HG02840 (cell line): ENCODE measurements at regions not wholly inside any gene's neighbourhood (a gene's known extent, or its start where the extent isn't known, plus 50 kb on each side); places are given as distances from the start of the nearest gene placed in this dataset.
"Not testable (repeated sequence)": the region's sequence is repeated elsewhere in the genome, so short reads cannot be mapped to it uniquely, and the experiment has no call there.

Experiments used
- ATAC-seq: cut with Tn5 transposase; IDR thresholded peaks from one replicate; pipeline ENCODE4 v1.9.1; 2021; ENCODE audit warnings: mild to moderate bottlenecking, moderate library complexity, moderate number of reproducible peaks; ENCODE audit not compliant: unreplicated experiment, low FRiP score

DNA sequence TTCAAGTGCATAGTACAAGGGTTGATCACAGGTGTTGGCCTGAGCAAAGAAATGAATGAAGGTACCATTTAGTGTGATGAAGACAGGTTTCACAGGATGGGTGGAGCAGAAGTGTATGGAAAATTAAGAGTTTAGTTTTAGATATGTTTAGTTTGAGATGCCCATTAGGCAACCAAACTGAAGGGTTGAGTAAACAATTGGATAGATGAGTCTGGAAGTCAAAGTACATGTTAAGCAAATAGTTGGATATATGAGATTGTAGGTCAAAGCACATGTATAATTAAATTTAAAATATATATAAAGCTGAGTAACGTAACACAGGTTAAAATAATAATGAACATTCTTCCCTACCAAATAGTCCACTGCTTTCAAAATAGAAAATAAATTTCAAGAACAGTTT lies 237.1 kb upstream of the PCSK5 start:
- ATAC-seq, result no peak

DNA sequence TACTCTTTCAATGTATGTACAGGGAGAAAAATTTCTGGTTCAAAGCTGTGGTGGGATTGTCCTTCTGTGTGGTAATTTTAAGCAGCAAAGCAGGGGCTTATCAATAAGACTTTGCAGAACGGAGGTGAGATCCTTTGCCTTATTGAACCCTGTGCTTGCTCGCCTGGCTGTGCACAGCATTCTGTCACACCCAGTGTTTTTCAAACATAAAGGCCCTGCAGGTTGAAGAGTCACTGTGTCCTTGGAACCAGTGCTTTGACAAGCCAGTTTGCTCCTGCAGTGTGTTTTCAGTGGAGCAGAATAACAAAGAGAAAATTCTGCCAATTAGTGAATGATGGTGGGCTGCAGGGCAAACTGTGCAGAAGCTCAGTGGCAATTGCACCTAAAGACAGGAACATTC lies 236.7 kb upstream of the PCSK5 start:
- ATAC-seq, result no peak

DNA sequence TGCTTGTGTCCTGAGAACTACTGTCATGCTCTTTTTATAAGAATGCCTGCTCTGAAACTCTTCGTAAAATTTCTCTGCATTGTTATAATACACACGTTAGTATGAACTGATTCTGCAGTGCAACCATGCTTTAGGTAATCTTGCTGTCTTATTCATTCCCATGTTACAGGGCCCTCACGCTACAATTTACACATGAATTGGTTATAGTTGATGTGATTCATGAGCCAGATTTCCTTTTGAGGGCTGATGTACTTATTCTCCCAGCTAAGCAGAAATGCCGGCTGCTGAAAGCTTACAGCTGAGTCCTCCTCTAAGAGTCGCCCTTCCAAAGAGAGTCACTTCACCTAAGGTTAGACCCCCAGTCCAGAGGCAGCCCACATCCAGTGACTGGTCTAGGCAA lies 233.5 kb upstream of the PCSK5 start:
- no peak for ATAC-seq

DNA sequence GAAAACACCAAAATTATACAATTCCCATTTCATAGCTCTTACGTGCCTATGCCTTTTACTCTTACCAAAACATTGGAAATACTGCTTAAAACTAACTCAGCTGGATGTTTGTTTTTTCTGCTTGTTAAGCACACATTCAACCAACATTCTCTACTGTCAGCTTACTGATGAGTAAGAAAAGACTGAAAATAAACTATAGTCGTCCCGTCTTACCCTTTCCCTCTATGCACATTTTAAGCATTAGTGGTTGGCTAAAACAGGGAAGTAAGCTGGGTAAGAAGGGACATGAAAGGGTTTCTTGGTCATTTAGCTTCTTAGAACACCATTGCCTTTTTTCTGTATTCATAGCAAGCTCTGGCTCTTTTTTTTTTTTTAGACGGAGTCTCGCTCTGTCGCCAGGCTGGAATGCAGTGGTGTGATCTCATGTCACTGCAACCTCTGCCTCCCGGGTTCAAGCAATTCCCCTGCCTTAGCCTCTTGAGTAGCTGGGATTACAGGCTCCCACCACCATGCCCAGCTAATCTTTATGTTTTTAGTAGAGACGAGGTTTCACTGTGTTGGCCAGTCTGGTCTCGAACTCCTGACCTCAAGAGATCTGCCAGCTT lies 232.1 kb upstream of the PCSK5 start:
- ATAC-seq, result no peak

DNA sequence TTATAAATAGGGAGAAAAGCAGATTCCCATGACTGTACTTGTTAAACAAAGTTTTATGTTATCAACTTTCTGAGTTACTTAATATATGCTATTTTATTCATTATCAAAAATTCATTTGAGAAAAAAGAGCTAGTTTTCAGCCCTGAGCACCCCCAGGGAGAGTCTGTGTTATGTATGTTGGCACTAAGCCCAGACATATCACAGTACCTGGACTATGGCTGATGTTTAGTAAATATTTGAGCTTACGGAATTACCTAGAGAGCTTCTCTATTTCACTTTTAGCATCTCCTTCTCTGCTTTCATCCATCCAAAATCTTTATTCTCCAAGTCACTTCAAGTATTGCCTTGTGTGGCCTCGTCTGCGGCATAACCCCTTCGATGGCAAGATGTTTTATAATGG lies 225.9 kb upstream of the PCSK5 start:
- ATAC-seq, result no peak

DNA sequence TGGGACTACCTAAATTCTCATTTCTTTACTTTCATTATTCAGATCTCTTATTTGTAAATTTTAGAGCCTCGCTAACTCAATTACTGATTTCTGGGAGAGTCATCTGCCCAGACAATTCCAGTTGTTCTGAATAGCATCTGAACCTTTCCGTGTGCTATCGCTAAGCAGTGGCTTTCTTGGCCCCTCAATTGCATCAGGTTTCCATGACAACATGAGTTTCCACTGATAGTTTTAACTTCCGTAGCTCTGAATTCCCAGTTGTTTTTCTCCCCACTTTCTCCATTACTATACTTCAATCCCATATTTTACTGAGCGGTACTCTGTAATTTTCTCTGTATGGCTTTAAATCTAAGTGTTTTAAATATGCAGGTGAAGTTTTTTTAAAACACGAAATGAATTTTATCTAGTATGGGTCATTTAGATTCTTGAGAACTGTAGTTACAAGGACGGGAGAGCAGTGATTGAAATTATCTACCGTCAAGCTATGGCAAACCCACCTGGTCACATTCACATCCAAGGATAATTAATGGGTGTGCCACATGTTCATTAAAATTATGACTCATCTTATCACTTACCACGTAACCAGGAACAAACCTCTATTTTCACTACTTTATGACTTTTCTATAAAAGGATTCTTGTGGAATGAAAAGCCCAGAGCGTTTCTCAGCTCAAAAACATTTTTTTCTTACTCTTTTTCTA lies 223.5 kb upstream of the PCSK5 start:
- no peak for ATAC-seq

DNA sequence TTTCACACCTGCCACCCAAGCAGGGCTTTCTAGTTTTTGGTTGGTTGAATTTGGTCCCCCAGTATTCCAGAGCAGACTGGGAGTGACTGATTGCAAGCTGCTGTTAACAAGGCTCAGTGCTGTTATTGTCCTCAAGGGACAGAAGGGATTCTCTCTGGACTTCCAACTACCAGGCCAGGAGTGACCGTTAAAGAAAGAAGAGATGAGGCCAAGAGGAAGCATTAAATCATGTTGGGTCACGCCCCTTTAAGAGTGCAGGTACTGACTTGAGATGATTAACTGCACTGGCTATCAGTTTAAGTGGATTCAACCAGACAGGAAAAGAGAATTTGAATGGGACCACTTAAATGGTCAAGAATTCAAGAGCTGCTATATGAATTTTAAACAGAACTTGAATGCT lies 220.8 kb upstream of the PCSK5 start:
- no peak for ATAC-seq

DNA sequence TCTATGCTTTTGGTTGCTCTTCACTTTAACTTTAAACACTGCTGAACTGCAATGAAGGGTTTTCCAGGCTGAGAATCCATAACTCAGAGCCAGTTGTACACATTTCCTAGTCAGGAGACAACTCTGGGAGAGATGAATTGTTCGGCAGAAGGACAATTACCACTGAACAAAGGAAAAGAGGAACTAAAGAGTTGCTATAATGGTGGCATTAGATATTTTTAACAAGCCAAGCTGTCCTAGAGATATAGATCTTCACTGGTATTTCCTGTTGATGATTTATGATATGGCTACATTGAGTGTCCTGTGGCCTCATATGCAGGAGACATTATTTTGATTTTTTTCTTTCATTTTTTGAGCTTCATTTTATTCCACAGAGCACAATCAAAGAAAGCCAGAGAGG lies 219.1 kb upstream of the PCSK5 start:
- no peak for ATAC-seq

DNA sequence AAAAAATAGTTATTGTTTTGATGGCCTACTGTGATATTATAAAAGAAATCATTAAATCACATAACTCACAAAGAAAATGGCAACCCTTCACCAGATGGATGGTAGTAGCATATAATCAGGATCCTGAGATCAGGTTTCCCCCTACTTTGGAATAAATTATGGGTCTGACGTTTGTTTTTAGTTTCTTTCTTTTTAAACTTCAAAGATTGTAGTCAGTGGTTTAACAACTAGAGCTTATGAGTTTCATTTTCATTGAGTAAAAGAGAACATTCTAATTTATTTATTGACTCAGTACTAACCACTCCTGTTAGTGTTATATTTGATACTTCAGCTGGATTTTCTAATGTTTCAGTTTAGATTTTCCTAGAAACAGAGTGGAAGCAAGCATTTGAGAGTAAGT lies 218.0 kb upstream of the PCSK5 start:
- ATAC-seq, result no peak

DNA sequence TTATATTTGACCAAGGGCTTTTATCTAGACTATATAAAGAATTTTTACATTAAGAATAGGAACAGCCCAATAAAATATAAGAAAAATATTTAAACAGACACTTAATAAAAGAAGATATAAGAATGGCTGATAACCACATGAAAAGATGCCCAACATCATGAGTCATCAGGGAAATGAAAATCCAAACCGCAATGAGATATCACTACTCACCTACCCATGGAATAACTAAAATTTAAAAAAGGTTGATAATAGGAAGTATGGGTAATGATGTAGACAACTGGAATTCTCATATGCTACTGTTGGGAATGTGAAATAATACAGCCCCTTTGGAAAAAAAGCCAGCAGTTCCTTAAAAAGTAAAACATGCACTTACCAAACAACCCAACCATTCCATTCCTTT lies 206.9 kb upstream of the PCSK5 start:
- no peak for ATAC-seq

DNA sequence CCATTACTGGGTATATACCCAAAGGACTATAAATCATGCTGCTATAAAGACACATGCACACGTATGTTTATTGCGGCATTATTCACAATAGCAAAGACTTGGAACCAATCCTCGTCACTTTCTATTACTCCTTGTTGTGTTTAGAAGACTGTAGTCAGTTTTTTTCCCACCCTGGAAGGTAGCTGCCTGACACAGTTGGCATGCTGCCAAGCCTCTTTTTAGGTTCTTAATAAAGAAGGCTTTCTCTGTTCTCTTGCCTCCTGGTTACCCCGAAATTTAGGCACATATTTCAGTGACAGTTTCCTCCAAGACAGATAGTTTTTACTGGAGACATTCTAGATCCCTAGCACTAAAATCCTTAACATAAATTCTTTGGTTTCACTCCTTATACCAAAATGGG lies 205.4 kb upstream of the PCSK5 start:
- no peak for ATAC-seq

DNA sequence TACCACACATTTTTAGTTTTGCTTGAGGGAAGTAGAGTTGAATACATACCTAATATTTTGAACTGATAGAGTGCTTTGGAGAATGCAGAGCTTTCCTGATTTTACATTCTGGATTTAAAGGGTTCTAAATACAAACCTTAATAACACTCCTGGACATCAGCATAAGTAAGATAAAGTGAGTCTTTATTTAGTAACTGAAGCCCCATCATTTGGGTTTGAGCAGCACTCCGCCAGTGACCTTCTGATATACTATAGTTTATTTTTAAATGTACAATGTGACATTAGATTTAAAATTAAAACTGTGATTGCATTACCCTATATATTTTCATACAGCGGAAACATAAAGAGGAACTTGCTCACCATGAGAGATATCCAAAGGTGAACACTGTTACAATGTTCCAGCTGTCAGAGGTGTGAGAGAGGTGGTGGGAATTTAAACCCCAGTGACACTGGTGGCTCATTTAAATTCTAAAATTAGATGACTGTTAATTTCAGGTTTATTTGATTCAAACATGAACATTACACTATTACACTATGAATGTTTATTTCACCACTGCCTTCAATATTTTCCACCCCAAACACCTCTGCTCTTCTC lies 203.0 kb upstream of the PCSK5 start:
- no peak for ATAC-seq

DNA sequence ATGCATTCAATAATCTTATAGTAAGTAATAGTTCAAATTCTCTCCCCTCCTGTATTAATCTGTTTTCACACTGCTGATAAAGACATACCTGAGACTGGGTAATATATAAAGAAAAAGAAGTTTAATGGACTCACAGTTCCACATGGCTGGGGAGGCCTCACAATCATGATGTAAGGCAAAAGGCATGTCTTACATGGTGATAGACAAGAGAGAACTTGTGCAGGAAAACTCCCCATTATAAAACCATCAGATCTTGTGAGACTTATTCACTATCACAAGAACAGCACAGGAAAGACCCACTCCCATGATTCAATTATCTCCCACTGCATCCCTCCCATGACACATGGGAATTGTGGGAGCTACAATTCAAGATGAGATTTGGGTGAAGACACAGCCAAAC lies 199.9 kb upstream of the PCSK5 start:
- not testable (repeated sequence) for ATAC-seq

DNA sequence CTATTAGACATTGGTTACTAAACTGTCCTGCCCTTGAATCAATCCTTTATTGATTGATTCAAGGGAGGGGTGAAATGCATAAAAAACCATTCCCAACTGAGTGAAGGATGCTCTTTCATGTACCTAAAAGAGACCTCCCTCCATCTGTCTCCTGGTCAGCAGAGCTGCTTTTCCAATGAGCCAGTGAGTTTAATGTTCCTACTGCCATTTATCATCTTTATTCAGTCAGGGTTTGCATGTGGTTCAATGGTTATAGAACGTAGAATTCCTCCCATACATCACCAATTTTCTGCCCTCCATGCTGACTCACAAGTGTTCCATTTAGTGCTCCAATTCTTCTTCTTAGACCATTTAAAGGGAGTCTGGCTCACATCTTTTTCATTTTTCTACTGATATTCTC lies 199.1 kb upstream of the PCSK5 start:
- no peak for ATAC-seq

DNA sequence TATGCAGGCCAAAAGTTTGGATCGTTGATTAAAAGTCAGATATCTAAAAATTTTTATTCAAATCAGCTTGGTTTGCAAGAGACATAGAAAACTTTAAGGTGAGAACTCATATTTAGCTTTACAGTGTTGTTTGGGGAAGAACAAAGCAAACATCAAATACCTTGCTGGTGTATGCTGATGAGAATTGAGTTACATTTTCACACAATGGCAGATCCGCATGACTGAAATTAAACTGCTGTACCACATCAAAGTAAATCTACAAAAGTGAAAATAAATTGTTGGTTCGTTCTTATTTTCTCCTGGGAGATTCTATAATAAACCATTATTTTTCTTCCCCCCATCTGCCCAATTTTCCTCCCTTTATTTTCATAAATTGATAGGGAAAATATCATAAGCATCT lies 198.2 kb upstream of the PCSK5 start:
- no peak for ATAC-seq

DNA sequence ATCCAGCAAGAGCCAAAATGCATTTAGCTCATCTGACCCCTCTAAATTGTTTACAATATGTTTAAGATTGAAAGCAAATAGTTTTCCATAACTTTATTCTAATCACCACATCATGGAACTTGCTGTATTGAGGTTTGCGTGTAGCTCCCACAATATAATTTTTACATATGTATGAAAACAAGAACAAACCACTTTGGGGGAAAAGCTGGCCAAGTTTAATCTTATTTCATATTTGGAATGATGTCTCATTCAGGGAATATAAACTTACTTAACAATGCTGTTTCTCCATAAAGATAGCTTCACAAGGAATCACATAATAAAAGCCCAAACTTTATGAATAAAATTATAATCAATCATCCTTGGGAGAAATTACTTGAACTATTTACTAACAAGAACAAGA lies 194.6 kb upstream of the PCSK5 start:
- ATAC-seq, result no peak

DNA sequence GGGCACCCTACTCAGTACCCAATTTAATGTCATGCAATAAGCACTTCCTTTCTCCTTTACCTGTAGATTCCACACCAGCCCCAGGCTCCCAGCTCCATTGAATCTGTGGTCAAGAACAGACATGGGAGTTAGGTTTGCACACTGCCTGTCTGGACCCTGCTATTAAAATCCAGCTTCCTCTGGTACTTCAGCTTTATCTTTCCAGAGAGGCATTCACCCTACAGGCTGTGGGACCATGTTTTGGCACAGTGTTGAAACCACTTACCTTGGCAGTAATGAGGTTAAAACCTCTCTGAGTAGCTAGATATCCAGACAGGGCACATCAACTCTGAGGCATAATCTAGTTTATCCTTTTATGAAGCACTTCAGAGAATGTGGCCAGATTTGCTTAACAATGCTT lies 191.5 kb upstream of the PCSK5 start:
- no peak for ATAC-seq

DNA sequence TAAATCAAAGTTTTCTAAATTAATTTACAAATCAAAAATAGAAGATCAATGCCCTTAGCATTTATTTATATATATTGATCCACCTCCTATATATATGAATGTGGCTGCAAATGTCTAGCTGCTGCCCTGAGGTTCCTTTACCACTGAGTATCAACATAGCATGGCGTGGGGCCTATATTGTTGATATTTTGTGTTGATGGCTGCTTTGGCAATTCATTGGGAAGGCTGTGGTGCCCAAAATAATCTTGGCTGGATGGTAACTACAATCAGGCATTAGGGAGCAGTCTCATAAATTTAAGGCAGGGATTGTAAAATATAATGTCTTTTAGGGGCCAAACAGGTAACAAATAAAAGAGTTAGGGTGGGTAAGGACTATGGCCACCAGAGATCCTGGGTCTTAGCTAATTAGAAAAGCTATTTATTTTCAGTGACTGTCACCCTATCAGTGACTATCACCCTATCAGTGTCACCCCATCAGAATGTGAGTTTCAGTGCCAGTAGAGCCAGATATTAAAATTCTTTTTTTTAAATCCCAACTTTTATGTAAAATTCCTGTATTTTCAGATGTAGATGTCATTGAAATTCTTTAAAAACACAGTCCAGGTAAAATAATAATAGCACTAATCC lies 190.7 kb upstream of the PCSK5 start:
- no peak for ATAC-seq

DNA sequence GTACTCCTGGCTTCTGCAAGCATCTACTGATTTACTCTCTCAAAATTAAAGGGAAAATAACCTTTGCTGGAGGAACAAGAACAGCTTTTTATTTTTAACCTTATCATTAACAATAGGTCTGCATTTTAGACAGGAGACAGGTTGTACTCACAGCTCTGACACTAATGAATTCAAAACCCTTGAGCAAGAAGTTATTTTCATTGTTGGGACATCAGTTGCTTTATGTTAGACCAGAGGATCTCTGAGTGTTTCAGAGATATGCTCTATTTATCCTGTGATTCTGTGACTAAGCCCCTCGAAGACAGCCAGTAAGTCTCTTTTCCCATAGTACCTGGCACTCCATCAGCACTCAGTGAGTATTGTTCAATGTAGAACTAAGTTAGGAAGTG lies 190.2 kb upstream of the PCSK5 start:
- ATAC-seq, result no peak

DNA sequence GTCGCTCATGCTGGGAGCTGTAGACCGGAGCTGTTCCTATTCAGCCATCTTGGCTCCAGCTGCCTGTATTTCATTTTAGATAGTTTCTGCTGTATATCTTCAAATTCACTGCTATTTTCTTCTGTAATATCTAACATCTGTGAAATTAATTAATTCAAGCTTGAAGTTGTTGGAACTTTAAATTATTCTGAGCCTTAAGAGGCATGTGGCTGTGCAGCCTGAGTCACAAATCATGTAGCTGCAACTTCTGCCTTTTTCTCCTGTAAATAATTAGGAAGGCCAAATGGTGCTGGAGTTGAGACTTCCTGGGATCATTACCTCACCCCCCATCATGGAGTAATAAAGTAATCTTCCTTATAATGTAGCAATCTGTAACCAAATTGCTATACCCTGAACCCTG lies 183.3 kb upstream of the PCSK5 start:
- ATAC-seq, result no peak

DNA sequence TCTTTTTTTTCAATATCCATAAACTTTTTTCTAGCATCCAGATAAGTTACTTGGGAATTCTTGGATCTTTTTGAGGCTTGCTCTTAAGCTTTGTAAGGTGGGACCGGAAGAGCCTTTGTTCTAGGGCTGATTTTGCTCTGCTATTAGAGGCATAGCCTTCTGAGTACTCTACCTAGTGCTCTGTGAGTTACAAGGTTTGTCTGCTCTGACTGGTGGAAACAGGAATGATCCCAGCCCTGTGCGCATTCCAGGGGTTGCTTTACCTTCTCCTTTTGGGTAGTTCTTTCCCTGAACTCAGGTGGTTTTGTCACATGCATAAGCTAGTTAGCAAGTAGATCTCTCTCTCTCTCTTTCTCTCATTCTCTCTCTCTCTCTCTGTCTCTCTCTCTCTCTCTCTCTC lies 180.8 kb upstream of the PCSK5 start:
- ATAC-seq, result no peak

DNA sequence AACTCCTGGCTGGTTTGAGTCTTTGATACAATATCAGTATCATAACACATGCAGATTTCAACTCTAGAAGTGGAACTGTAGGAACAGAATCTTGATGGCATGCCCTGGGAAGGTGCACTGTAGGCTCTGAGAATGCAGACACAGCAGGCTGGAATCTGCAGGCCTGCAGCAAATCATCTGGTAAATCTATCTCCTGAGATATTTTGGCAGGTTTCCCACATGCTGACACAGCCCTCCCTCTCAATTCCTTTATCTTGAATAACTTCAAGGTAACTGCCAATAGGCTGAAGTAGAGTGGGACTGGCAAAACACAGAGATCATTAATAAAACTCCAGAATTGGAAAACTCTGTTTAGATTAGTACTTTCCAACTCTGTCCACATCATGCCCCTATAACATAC lies 177.8 kb upstream of the PCSK5 start:
- ATAC-seq, result no peak
